ENCODE measurements at regions not wholly inside any gene's neighbourhood (a gene's known extent, or its start where the extent isn't known, plus 50 kb on each side); places are given as distances from the start of the nearest gene placed in this dataset.

- TF ChIP-seq POLR2A (IDR thresholded peaks at IDR 0.05; ENCODE audit: low read depth, low read length) (no peak), POLR2AphosphoS5 (IDR thresholded peaks at IDR 0.05; ENCODE audit: low read depth, low read length) (no peak), TAF1 (IDR thresholded peaks at IDR 0.05; ENCODE audit: low read depth, low read length) (no peak)
These were observed 119.0 kb upstream of the CDC42EP3 start for GRCh38 chr2:37790462-37790861.

Data from GM12891 (cell line).